ENCODE measurements at regions not wholly inside any gene's neighbourhood (a gene's known extent, or its start where the extent isn't known, plus 50 kb on each side); places are given as distances from the start of the nearest gene placed in this dataset.

DNA sequence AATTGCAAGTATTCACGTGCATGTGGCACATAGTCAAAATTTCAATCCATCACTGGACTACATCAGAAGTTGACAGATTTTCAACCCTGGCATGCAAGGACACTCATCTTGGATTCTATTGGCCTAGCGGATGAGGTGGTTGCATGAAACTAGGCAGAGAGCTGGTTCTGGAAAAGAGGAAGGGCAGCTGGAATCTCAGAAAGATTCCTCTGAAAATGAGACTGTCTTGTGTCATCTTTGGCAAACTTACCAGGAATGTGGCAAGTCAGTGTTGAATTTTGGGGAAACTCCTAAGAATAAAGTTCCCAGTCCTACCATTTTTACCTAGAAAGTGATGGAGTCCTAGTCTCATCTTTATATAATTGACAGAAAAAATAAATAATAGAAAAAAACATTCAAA is 384.3 kb upstream of the NR2F2 start:
- H3F3A ChIP-seq (ENCODE audit: control insufficient read depth, insufficient read depth): no peaks in the 10 kb centered on the region
- no peaks in the 10 kb centered on the region for H4K20me1 ChIP-seq (ENCODE audit: control insufficient read depth, insufficient read depth, low read depth, low read length)
- no peaks in the 10 kb centered on the region for H3K9me3 ChIP-seq (ENCODE audit: control insufficient read depth, insufficient read depth, low read length)
- no peak overlapping the region for H3K4me2 ChIP-seq (ENCODE audit: low read length)
- H3K79me2 ChIP-seq (ENCODE audit: control insufficient read depth, low read length): no peaks in the 10 kb centered on the region
- no peak overlapping the region for H3K27ac ChIP-seq (ENCODE audit: low read depth, low read length)
- no peaks in the 10 kb centered on the region for H3K36me3 ChIP-seq (ENCODE audit: control insufficient read depth, low read length)
- H3K9me2 ChIP-seq (replicated peaks; ENCODE audit: control insufficient read depth, low read length): no peaks in the 10 kb centered on the region
- H3K4me1 ChIP-seq (ENCODE audit: control insufficient read depth, low read length): no peaks in the 10 kb centered on the region
- no peak overlapping the region for H3K4me3 ChIP-seq (ENCODE audit: low read length)
- TF ChIP-seq EZH2phosphoT487 (IDR thresholded peaks at IDR 0.05; ENCODE audit: borderline replicate concordance, low read length): no peak
- TF ChIP-seq, protein P1, sequence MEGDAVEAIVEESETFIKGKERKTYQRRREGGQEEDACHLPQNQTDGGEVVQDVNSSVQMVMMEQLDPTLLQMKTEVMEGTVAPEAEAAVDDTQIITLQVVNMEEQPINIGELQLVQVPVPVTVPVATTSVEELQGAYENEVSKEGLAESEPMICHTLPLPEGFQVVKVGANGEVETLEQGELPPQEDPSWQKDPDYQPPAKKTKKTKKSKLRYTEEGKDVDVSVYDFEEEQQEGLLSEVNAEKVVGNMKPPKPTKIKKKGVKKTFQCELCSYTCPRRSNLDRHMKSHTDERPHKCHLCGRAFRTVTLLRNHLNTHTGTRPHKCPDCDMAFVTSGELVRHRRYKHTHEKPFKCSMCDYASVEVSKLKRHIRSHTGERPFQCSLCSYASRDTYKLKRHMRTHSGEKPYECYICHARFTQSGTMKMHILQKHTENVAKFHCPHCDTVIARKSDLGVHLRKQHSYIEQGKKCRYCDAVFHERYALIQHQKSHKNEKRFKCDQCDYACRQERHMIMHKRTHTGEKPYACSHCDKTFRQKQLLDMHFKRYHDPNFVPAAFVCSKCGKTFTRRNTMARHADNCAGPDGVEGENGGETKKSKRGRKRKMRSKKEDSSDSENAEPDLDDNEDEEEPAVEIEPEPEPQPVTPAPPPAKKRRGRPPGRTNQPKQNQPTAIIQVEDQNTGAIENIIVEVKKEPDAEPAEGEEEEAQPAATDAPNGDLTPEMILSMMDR (IDR thresholded peaks at IDR 0.05; ENCODE audit: low read depth, low read length, poor library complexity, severe bottlenecking): no peak
- H3K27me3 ChIP-seq (ENCODE audit: control insufficient read depth, low read length): no peaks in the 10 kb centered on the region

DNA sequence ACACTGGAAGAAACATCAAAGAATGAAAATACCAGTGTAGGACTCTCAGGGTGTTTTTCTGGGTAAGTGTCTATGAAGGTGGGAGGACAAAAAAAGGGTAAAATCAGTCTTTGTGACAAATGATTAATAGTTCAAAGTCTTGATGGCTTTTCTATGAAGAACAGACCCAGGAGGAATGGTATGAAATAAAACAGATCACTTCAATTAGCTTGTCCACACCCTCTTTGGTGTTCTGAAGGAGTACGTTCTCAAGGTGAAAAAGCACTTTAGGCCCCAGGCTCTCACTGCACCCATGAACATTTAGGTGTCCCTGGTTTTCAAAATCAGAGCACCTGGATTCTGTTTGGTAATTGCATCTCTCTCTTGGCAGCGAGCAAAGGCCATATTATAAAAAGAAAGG is 383.6 kb upstream of the NR2F2 start:
- no peak overlapping the region for H3K27ac ChIP-seq (ENCODE audit: low read depth, low read length)
- H3K79me2 ChIP-seq (ENCODE audit: control insufficient read depth, low read length): no peaks in the 10 kb centered on the region
- H4K20me1 ChIP-seq (ENCODE audit: control insufficient read depth, insufficient read depth, low read depth, low read length): no peaks in the 10 kb centered on the region
- no peak for TF ChIP-seq EZH2phosphoT487 (IDR thresholded peaks at IDR 0.05; ENCODE audit: borderline replicate concordance, low read length)
- TF ChIP-seq, protein P1 (IDR thresholded peaks at IDR 0.05; ENCODE audit: low read depth, low read length, poor library complexity, severe bottlenecking): no peak
- no peaks in the 10 kb centered on the region for H3K9me3 ChIP-seq (ENCODE audit: control insufficient read depth, insufficient read depth, low read length)
- no peaks in the 10 kb centered on the region for H3F3A ChIP-seq (ENCODE audit: control insufficient read depth, insufficient read depth)
- no peaks in the 10 kb centered on the region for H3K4me1 ChIP-seq (ENCODE audit: control insufficient read depth, low read length)
- H3K27me3 ChIP-seq (ENCODE audit: control insufficient read depth, low read length): no peaks in the 10 kb centered on the region
- no peaks in the 10 kb centered on the region for H3K36me3 ChIP-seq (ENCODE audit: control insufficient read depth, low read length)
- H3K4me3 ChIP-seq (ENCODE audit: low read length): no peak overlapping the region
- H3K9me2 ChIP-seq (replicated peaks; ENCODE audit: control insufficient read depth, low read length): no peaks in the 10 kb centered on the region
- no peak overlapping the region for H3K4me2 ChIP-seq (ENCODE audit: low read length)

DNA sequence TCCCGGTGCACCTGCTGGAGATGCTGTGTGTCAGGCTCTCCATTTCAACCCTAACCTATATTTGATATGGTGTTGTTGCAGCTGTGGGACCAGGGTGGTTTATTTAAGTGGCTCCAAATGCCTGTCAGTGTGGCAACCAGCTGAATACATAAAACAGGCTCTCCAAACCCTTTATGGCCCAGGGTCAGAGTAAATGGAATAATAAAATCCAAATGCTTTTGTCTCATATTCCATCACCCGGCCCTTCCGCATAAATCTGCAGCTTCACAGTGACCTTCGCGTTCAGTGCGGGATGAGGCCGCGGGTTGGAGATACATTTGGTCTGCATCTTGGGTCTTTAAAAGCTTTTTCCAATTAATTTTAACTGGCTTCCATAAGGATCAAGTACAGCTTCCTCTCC is 382.1 kb upstream of the NR2F2 start:
- TF ChIP-seq, protein P1 (IDR thresholded peaks at IDR 0.05; ENCODE audit: low read depth, low read length, poor library complexity, severe bottlenecking): no peak
- no peak for TF ChIP-seq EZH2phosphoT487 (IDR thresholded peaks at IDR 0.05; ENCODE audit: borderline replicate concordance, low read length)
- Histone ChIP-seq H3K9me3 (ENCODE audit: control insufficient read depth, insufficient read depth, low read length) (no peaks in the 10 kb centered on the region; the same call in 1 of the 2 replicates), H3K4me1 (ENCODE audit: control insufficient read depth, low read length) (no peaks in the 10 kb centered on the region), H3K27me3 (ENCODE audit: control insufficient read depth, low read length) (no peaks in the 10 kb centered on the region), H3K79me2 (ENCODE audit: control insufficient read depth, low read length) (no peaks in the 10 kb centered on the region), H3K4me2 (ENCODE audit: low read length) (no peak overlapping the region), H3K36me3 (ENCODE audit: control insufficient read depth, low read length) (no peaks in the 10 kb centered on the region), H3K4me3 (ENCODE audit: low read length) (no peak overlapping the region), H3F3A (ENCODE audit: control insufficient read depth, insufficient read depth) (no peaks in the 10 kb centered on the region), H3K9me2 (replicated peaks; ENCODE audit: control insufficient read depth, low read length) (no peaks in the 10 kb centered on the region), H3K27ac (ENCODE audit: low read depth, low read length) (no peak overlapping the region), H4K20me1 (ENCODE audit: control insufficient read depth, insufficient read depth, low read depth, low read length) (no peaks in the 10 kb centered on the region)

DNA sequence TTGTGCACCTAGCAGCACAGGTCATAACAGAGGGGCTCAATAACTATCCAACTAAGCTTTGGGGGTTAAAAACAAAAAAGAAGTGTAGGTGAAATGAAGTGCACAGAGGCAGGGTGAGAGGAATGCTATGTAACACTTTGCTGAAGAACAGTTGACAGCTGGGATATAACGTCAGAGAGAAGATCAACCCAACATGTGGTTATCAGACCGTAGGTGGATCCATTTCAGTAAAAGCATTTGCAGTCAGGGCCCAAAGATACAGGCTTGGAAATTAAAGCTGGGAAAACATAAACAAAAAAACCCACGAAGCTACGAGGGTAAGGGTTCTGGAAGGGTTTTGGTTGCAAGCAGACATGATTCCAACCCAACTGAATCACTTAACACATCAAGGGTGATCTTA is 377.5 kb upstream of the NR2F2 start:
- no peak overlapping the region for H3K4me3 ChIP-seq (ENCODE audit: low read length)
- H3K27me3 ChIP-seq (ENCODE audit: control insufficient read depth, low read length): no peaks in the 10 kb centered on the region
- H3K4me1 ChIP-seq (ENCODE audit: control insufficient read depth, low read length): no peaks in the 10 kb centered on the region
- TF ChIP-seq, protein P1 (IDR thresholded peaks at IDR 0.05; ENCODE audit: low read depth, low read length, poor library complexity, severe bottlenecking): no peak
- no peak for TF ChIP-seq EZH2phosphoT487 (IDR thresholded peaks at IDR 0.05; ENCODE audit: borderline replicate concordance, low read length)
- H3F3A ChIP-seq (ENCODE audit: control insufficient read depth, insufficient read depth): no peaks in the 10 kb centered on the region
- no peak overlapping the region for H3K27ac ChIP-seq (ENCODE audit: low read depth, low read length)
- no peaks in the 10 kb centered on the region for H3K36me3 ChIP-seq (ENCODE audit: control insufficient read depth, low read length)
- no peaks in the 10 kb centered on the region for H4K20me1 ChIP-seq (ENCODE audit: control insufficient read depth, insufficient read depth, low read depth, low read length)
- H3K9me3 ChIP-seq (ENCODE audit: control insufficient read depth, insufficient read depth, low read length): no peaks in the 10 kb centered on the region; the same call in 1 of the 2 replicates
- no peak overlapping the region for H3K4me2 ChIP-seq (ENCODE audit: low read length)
- H3K79me2 ChIP-seq (ENCODE audit: control insufficient read depth, low read length): no peaks in the 10 kb centered on the region
- H3K9me2 ChIP-seq (replicated peaks; ENCODE audit: control insufficient read depth, low read length): no peaks in the 10 kb centered on the region

Measured in DOHH2 (cell line).